ENCODE measurements at regions not wholly inside any gene's neighbourhood (a gene's known extent, or its start where the extent isn't known, plus 50 kb on each side); places are given as distances from the start of the nearest gene placed in this dataset.

DNA sequence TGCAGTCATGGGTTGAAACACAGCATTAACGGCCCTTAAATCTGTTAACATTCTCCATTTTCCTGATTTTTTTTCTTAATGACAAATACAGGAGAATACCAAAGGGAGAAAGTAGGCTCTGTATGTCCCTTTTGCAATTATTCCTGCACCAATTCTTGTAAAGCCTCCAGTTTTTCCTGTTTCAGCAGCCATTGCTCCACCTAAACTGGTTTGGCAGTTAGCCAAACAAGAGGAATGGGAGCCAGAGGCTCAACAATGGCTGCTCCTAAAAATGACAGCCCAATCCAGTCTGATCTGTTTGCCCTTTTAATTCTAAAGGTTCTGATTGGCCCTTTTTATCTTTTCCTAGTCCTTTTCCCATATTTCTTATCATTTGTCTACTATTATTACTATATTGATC is 284.2 kb upstream of the SGK1 start:
- no peak overlapping the region for H3K27ac Mint-ChIP-seq (ENCODE audit: unreplicated experiment)
- no peak overlapping the region for H3K4me3 Mint-ChIP-seq (ENCODE audit: unreplicated experiment)

DNA sequence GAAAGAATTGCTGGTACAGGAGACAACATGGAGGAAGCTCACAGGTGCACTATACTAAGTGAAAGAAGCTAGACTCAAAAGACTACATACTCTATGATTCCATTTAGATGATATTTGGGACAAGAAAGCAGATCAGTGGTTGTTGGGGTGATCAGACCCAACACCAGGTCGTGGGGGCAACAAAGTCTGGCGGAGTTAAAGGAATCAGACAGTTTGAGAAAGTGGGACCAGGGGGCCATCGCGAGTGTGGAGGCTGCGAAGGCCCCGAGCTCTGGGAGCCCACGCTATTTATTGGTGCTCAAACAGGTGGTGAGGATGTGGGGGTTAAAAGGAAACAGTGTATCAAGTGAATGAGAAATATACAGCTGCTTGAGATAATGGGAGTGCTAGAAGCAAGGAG is 282.8 kb upstream of the SGK1 start:
- H3K4me1 ChIP-seq = no peaks in the 10 kb centered on the region
- DNase-seq = no peak
- Mint-ChIP-seq H3K27ac (ENCODE audit: unreplicated experiment) (no peak overlapping the region), H3K4me3 (ENCODE audit: unreplicated experiment) (no peak overlapping the region), H3K36me3 (ENCODE audit: insufficient read depth, unreplicated experiment) (no peaks in the 10 kb centered on the region), H3K27me3 (ENCODE audit: insufficient read depth, unreplicated experiment) (no peaks in the 10 kb centered on the region), H3K4me1 (ENCODE audit: low read depth, unreplicated experiment) (no peaks in the 10 kb centered on the region), H3K9me3 (ENCODE audit: unreplicated experiment) (peaks cover 29% of the 10 kb centered on the region)
- BruUV-seq (replicated peaks) = no TSS peak
- H3K36me3 ChIP-seq (ENCODE audit: control insufficient read depth, insufficient read depth, low read length) = no peaks in the 10 kb centered on the region
- no peak overlapping the region for H3K4me3 ChIP-seq (ENCODE audit: low read depth, low read length)
- peaks cover 7% of the 10 kb centered on the region; the same call in 1 of the 2 replicates for H3K9me3 ChIP-seq
- ChIA-PET POLR2A (no interaction called here), CTCF (no interaction called here)
- TF ChIP-seq, protein P1, sequence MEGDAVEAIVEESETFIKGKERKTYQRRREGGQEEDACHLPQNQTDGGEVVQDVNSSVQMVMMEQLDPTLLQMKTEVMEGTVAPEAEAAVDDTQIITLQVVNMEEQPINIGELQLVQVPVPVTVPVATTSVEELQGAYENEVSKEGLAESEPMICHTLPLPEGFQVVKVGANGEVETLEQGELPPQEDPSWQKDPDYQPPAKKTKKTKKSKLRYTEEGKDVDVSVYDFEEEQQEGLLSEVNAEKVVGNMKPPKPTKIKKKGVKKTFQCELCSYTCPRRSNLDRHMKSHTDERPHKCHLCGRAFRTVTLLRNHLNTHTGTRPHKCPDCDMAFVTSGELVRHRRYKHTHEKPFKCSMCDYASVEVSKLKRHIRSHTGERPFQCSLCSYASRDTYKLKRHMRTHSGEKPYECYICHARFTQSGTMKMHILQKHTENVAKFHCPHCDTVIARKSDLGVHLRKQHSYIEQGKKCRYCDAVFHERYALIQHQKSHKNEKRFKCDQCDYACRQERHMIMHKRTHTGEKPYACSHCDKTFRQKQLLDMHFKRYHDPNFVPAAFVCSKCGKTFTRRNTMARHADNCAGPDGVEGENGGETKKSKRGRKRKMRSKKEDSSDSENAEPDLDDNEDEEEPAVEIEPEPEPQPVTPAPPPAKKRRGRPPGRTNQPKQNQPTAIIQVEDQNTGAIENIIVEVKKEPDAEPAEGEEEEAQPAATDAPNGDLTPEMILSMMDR (IDR thresholded peaks at IDR 0.05; ENCODE audit: insufficient read depth in 1 of 2, low read depth in 1 of 2, low read length in 1 of 2, severe bottlenecking in 1 of 2, unreplicated experiment in 1 of 2) = no peak
- H3K27me3 ChIP-seq (replicated peaks; ENCODE audit: control insufficient read depth, insufficient read depth, low read length) = no peaks in the 10 kb centered on the region
- intact Hi-C loops (cut with micrococcal nuclease; ENCODE audit: unreplicated experiment) = no loop called here

More for the DNA sequence above, 284.2 kb upstream of the SGK1 start:
- H3K27me3 ChIP-seq (replicated peaks; ENCODE audit: control insufficient read depth, insufficient read depth, low read length) = no peaks in the 10 kb centered on the region
- H3K9me3 ChIP-seq = peaks cover 7% of the 10 kb centered on the region; the same call in 1 of the 2 replicates
- TF ChIP-seq, protein P1 (IDR thresholded peaks at IDR 0.05; ENCODE audit: insufficient read depth in 1 of 2, low read depth in 1 of 2, low read length in 1 of 2, severe bottlenecking in 1 of 2, unreplicated experiment in 1 of 2) = no peak
- intact Hi-C loops (cut with micrococcal nuclease; ENCODE audit: unreplicated experiment) = no loop called here
- Mint-ChIP-seq H3K9me3 (ENCODE audit: unreplicated experiment) (peaks cover 29% of the 10 kb centered on the region), H3K36me3 (ENCODE audit: insufficient read depth, unreplicated experiment) (no peaks in the 10 kb centered on the region), H3K4me1 (ENCODE audit: low read depth, unreplicated experiment) (no peaks in the 10 kb centered on the region), H3K27me3 (ENCODE audit: insufficient read depth, unreplicated experiment) (no peaks in the 10 kb centered on the region)
- DNase-seq = no peak
- POLR2A ChIA-PET = no interaction called here
- no peak overlapping the region for H3K4me3 ChIP-seq (ENCODE audit: low read depth, low read length)
- CTCF ChIA-PET = no interaction called here
- no peaks in the 10 kb centered on the region for H3K4me1 ChIP-seq
- no TSS peak for BruUV-seq (replicated peaks)
- no peaks in the 10 kb centered on the region for H3K36me3 ChIP-seq (ENCODE audit: control insufficient read depth, insufficient read depth, low read length)

DNA sequence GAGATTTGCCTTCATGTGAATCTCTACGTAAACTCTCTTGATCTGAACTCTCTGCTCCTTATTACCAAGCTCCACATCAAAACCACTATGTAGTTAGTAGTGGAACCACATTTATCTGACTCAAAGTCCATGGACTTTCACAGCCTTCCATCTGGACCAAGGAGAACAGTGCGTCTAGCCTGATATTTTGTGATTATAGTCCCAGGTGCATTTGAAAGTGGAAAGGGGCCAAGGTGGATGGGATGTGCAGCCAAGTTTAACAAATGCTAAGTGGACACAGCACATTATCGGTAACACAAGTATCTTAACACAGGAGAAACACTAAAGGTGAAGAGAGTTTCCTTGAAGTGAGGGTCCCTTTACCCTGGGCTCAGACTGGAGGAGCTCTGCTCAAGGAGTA is 281.2 kb upstream of the SGK1 start:
- no peaks in the 10 kb centered on the region for H3K36me3 ChIP-seq (ENCODE audit: control insufficient read depth, insufficient read depth, low read length)
- POLR2A ChIA-PET = no interaction called here
- Mint-ChIP-seq H3K4me1 (ENCODE audit: low read depth, unreplicated experiment) (no peaks in the 10 kb centered on the region), H3K27me3 (ENCODE audit: insufficient read depth, unreplicated experiment) (no peaks in the 10 kb centered on the region), H3K9me3 (ENCODE audit: unreplicated experiment) (peaks cover 19% of the 10 kb centered on the region), H3K27ac (ENCODE audit: unreplicated experiment) (no peak overlapping the region), H3K4me3 (ENCODE audit: unreplicated experiment) (no peak overlapping the region), H3K36me3 (ENCODE audit: insufficient read depth, unreplicated experiment) (no peaks in the 10 kb centered on the region)
- CTCF ChIA-PET = no interaction called here
- intact Hi-C loops (cut with micrococcal nuclease; ENCODE audit: unreplicated experiment) = no loop called here
- DNase-seq = no peak
- no peaks in the 10 kb centered on the region for H3K27me3 ChIP-seq (replicated peaks; ENCODE audit: control insufficient read depth, insufficient read depth, low read length)
- BruUV-seq (replicated peaks) = no TSS peak
- no peak overlapping the region for H3K4me3 ChIP-seq (ENCODE audit: low read depth, low read length)
- no peaks in the 10 kb centered on the region for H3K4me1 ChIP-seq
- peaks cover 7% of the 10 kb centered on the region; the same call in 1 of the 2 replicates for H3K9me3 ChIP-seq
- TF ChIP-seq, protein P1 (IDR thresholded peaks at IDR 0.05; ENCODE audit: insufficient read depth in 1 of 2, low read depth in 1 of 2, low read length in 1 of 2, severe bottlenecking in 1 of 2, unreplicated experiment in 1 of 2) = no peak

Data from Caco-2 (cell line).